Endothelial cell of umbilical vein (primary cell): ENCODE measurements at regions not wholly inside any gene's neighbourhood (a gene's known extent, or its start where the extent isn't known, plus 50 kb on each side); places are given as distances from the start of the nearest gene placed in this dataset.

Experiments used
- BruUV-seq: library from RNA; stranded (reverse); fragments of 400-500 nt; replicated peaks from 2 replicates; lab custom pipeline; 2021; lab: Mats Ljungman, UMichigan
- CTCF ChIA-PET: fragments of 300-600, 350-600 bp; sonication (Branson Sonifier 250); formaldehyde crosslinking; loops from one replicate; lab custom pipeline; 2021; ENCODE audit warnings: antibody characterized with exemption, inconsistent platforms; lab: Charles Lee
- POLR2A ChIA-PET: fragments of 300-600, 350-600 bp; sonication (Branson Sonifier 250); formaldehyde crosslinking; loops from one replicate; lab custom pipeline; 2021; ENCODE audit warnings: antibody characterized with exemption, inconsistent platforms; lab: Charles Lee
- DNase-seq: peaks from one replicate; pipeline ENCODE4 v3.0.0-alpha.2; 2011; ENCODE audit warnings: low read depth, low spot score
- FAIRE-seq: peaks from 2 replicates; lab custom pipeline; 2011; peaks lifted over from hg19 to GRCh38; lab: Jason Lieb, UNC
- H2AFZ ChIP-seq: 2 replicates; pipeline ENCODE4 v1.6.0; 2012; ENCODE audit warnings: low read depth, low read length, control low read depth, inconsistent platforms
- H3K27ac ChIP-seq: 2 replicates; pipeline ENCODE4 v1.5.1; 2011; ENCODE audit warnings: low read depth, mild to moderate bottlenecking, control low read depth, low read length, moderate library complexity; ENCODE audit not compliant: insufficient read depth
- H3K27me3 ChIP-seq, 2 experiments: 2 replicates each; pipeline versions ENCODE4 v1.6.0 to v1.6.1; 2011; ENCODE audit warnings: low read length in 2 of 2, mixed read lengths in 1 of 2; ENCODE audit not compliant: control insufficient read depth in 2 of 2, insufficient read depth in 2 of 2
- H3K36me3 ChIP-seq, 2 experiments: 2 replicates in 1 of 2; 3 replicates in 1 of 2; pipeline ENCODE4 v1.5.1; 2011; ENCODE audit warnings: low read length in 2 of 2, mild to moderate bottlenecking in 1 of 2, moderate library complexity in 1 of 2; ENCODE audit not compliant: control insufficient read depth in 2 of 2, insufficient read depth in 2 of 2; ENCODE audit errors: extremely low read depth in 1 of 2
- H3K4me1 ChIP-seq: 3 replicates; pipeline ENCODE4 v1.5.1; 2011; ENCODE audit warnings: mild to moderate bottlenecking, low read length; ENCODE audit not compliant: control insufficient read depth, insufficient read depth; ENCODE audit errors: extremely low read depth
- H3K4me2 ChIP-seq: 2 replicates; pipeline ENCODE4 v1.6.1; 2011; ENCODE audit warnings: low read length, control low read depth, mixed read lengths; ENCODE audit not compliant: insufficient read depth
- H3K4me3 ChIP-seq, 3 experiments: fragments of 200-600 bp in 1 of 3; sonication (generic), shearing (Covaris generic) in 1 of 3; replicated peaks in 1 of 3; 2 replicates each; pipeline ENCODE4 v1.5.1; 2011 to 2016; ENCODE audit warnings: control low read depth in 3 of 3, low read length in 3 of 3, mild to moderate bottlenecking in 2 of 3, inconsistent platforms in 1 of 3, low read depth in 1 of 3, moderate library complexity in 1 of 3; ENCODE audit not compliant: insufficient read depth in 1 of 3
- H3K79me2 ChIP-seq: 2 replicates; pipeline ENCODE4 v1.6.0; 2012; ENCODE audit warnings: low read length, inconsistent platforms; ENCODE audit not compliant: control insufficient read depth, insufficient read depth
- H3K9ac ChIP-seq: replicated peaks from 2 replicates; pipeline ENCODE3; 2011; ENCODE audit warnings: low read length, control low read depth; ENCODE audit not compliant: insufficient read depth; ENCODE audit errors: extremely low read depth
- H3K9me1 ChIP-seq: replicated peaks from 3 replicates; pipeline ENCODE4 v1.6.0; 2011; ENCODE audit warnings: mild to moderate bottlenecking, low read length; ENCODE audit not compliant: control insufficient read depth, insufficient read depth; ENCODE audit errors: extremely low read depth
- H3K9me3 ChIP-seq: replicated peaks from 2 replicates; pipeline ENCODE4 v1.5.1; 2012; ENCODE audit warnings: low read length, inconsistent platforms; ENCODE audit not compliant: control insufficient read depth, insufficient read depth
- H4K20me1 ChIP-seq: replicated peaks from 2 replicates; pipeline ENCODE3; 2011; ENCODE audit warnings: mild to moderate bottlenecking, low read length; ENCODE audit not compliant: control insufficient read depth, insufficient read depth; ENCODE audit errors: extremely low read depth
- EZH2 ChIP-seq: IDR thresholded peaks from 2 replicates; pipeline ENCODE4 v1.6.1; 2012; ENCODE audit warnings: borderline replicate concordance, low read depth, mild to moderate bottlenecking, moderate library complexity, low read length, inconsistent platforms; ENCODE audit not compliant: severe bottlenecking
- FOS ChIP-seq: IDR thresholded peaks from 2 replicates; pipeline ENCODE4 v1.6.1; 2011; ENCODE audit warnings: mild to moderate bottlenecking, low read length, moderate library complexity, borderline replicate concordance; ENCODE audit not compliant: insufficient read depth
- JUN ChIP-seq: IDR thresholded peaks from 2 replicates; pipeline ENCODE4 v1.6.1; 2011; ENCODE audit warnings: borderline replicate concordance, low read depth; ENCODE audit not compliant: insufficient read length, insufficient read depth
- POLR2AphosphoS5 ChIP-seq: IDR thresholded peaks from 2 replicates; pipeline ENCODE4 v1.6.1; 2012; ENCODE audit warnings: low read depth, mild to moderate bottlenecking, control low read depth, low read length, moderate library complexity; ENCODE audit not compliant: insufficient read depth
- dilution Hi-C: fragments of 300-500 bp; cut with MboI; formaldehyde crosslinking; loops from one replicate; pipeline ENCODE4 v1.15.0; 2019; ENCODE audit warnings: low sequenced_read_pairs; ENCODE audit not compliant: extremely low pct_ligation_motif_present
- intact Hi-C: fragments of 100-400 bp; cut with micrococcal nuclease; formaldehyde crosslinking; loops from one replicate; pipeline ENCODE4 v1.10.0; 2022
- TF ChIP-seq, protein P1 (sequence below), 2 donors: IDR thresholded peaks; 1 replicate in 1 of 2; 2 replicates in 1 of 2; pipeline ENCODE4 v1.5.1; 2011; ENCODE audit warnings: low read length in 2 of 2, mild to moderate bottlenecking in 2 of 2, moderate library complexity in 2 of 2, control low read depth in 1 of 2, inconsistent platforms in 1 of 2, low read depth in 1 of 2; ENCODE audit not compliant: insufficient read depth in 1 of 2; ENCODE audit errors: extremely low read depth in 1 of 2

DNA sequence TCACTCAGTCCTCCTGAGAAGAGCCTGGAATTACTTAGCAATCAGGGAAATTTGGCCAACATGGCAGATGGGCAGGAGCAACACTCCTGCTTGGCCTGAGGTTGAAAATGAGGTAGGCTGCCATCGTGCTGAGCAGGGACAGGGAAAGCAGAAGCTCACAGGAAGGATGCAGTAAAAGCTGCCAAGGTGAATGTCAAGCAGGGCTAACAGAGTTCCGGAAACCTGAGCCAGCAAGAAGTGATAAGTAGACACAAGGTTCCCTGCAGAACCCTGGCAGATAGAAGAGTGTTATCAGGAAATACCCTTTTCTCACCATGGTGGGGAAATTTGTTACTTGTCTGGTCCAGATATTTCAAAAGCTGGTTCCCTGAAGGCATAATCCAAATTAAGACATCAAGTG is 454.3 kb upstream of the MEX3C start:
- H3K4me3 ChIP-seq = no peak overlapping the region
- H3K36me3 ChIP-seq = no peaks in the 10 kb centered on the region
- no peaks in the 10 kb centered on the region for H3K79me2 ChIP-seq
- no peaks in the 10 kb centered on the region for H3K9me1 ChIP-seq
- intact Hi-C loops = no loop called here
- H2AFZ ChIP-seq = no peak overlapping the region
- ChIA-PET CTCF (no interaction called here), POLR2A (no interaction called here)
- H4K20me1 ChIP-seq = no peaks in the 10 kb centered on the region
- no peaks in the 10 kb centered on the region for H3K9me3 ChIP-seq
- no peaks in the 10 kb centered on the region for H3K27me3 ChIP-seq
- TF ChIP-seq JUN (no peak), FOS (no peak), POLR2AphosphoS5 (no peak), EZH2 (no peak)
- TF ChIP-seq, protein P1, sequence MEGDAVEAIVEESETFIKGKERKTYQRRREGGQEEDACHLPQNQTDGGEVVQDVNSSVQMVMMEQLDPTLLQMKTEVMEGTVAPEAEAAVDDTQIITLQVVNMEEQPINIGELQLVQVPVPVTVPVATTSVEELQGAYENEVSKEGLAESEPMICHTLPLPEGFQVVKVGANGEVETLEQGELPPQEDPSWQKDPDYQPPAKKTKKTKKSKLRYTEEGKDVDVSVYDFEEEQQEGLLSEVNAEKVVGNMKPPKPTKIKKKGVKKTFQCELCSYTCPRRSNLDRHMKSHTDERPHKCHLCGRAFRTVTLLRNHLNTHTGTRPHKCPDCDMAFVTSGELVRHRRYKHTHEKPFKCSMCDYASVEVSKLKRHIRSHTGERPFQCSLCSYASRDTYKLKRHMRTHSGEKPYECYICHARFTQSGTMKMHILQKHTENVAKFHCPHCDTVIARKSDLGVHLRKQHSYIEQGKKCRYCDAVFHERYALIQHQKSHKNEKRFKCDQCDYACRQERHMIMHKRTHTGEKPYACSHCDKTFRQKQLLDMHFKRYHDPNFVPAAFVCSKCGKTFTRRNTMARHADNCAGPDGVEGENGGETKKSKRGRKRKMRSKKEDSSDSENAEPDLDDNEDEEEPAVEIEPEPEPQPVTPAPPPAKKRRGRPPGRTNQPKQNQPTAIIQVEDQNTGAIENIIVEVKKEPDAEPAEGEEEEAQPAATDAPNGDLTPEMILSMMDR (IDR thresholded peaks at IDR 0.05; ENCODE audit: extremely low read depth in 1 of 2, insufficient read depth in 1 of 2, low read depth in 1 of 2, low read length in 2 of 2) = no peak
- no peak for FAIRE-seq
- no peaks in the 10 kb centered on the region for H3K4me1 ChIP-seq
- H3K9ac ChIP-seq = no peak overlapping the region
- no TSS peak for BruUV-seq
- H3K4me2 ChIP-seq = no peak overlapping the region
- no peak for DNase-seq
- dilution Hi-C loops = no loop called here
- H3K27ac ChIP-seq = no peak overlapping the region
